HG03108 (cell line): ENCODE measurements at regions not wholly inside any gene's neighbourhood (a gene's known extent, or its start where the extent isn't known, plus 50 kb on each side); places are given as distances from the start of the nearest gene placed in this dataset.

ENCODE experiments used
- ATAC-seq: cut with Tn5 transposase; IDR thresholded peaks from one replicate; pipeline ENCODE4 v1.9.1; 2021; ENCODE audit warnings: moderate library complexity; ENCODE audit not compliant: unreplicated experiment

GRCh38 chr1:29993950-29994349, 729.4 kb downstream of the MATN1 start:
- ATAC-seq: no peak

- ATAC-seq: no peak
Observed at GRCh38 chr1:29991815-29992214, 731.6 kb downstream of the MATN1 start.

GRCh38 chr1:29991025-29991424, 732.4 kb downstream of the MATN1 start:
- no peak for ATAC-seq

GRCh38 chr1:29990304-29990703, 733.1 kb downstream of the MATN1 start:
- no peak for ATAC-seq

GRCh38 chr1:29986986-29987385, 736.4 kb downstream of the MATN1 start:
- no peak for ATAC-seq

- ATAC-seq: no peak
Observed at GRCh38 chr1:29985606-29985945, 737.8 kb downstream of the MATN1 start.

GRCh38 chr1:29984862-29985605, 738.4 kb downstream of the MATN1 start:
- ATAC-seq: no peak

GRCh38 chr1:29984166-29984861, 739.1 kb downstream of the MATN1 start:
- ATAC-seq: no peak

- ATAC-seq: no peak
Observed at GRCh38 chr1:29983321-29983720, 740.1 kb downstream of the MATN1 start.

- ATAC-seq: no peak
Observed at GRCh38 chr1:29981586-29982239, 741.7 kb downstream of the MATN1 start.

GRCh38 chr1:29977550-29977949, 741.2 kb downstream of the PTPRU start:
- no peak for ATAC-seq

- no peak for ATAC-seq
Observed at GRCh38 chr1:29975036-29975694, 738.8 kb downstream of the PTPRU start.

- ATAC-seq: no peak
Observed at GRCh38 chr1:29974316-29974724, 738.0 kb downstream of the PTPRU start.

GRCh38 chr1:29973406-29973805, 737.1 kb downstream of the PTPRU start:
- ATAC-seq: no peak

- no peak for ATAC-seq
Observed at GRCh38 chr1:29972421-29973053, 736.2 kb downstream of the PTPRU start.

GRCh38 chr1:29971703-29972102, 735.4 kb downstream of the PTPRU start:
- no peak for ATAC-seq

- ATAC-seq: no peak
Observed at GRCh38 chr1:29970747-29971325, 734.5 kb downstream of the PTPRU start.

GRCh38 chr1:29969576-29969975, 733.3 kb downstream of the PTPRU start:
- no peak for ATAC-seq

- no peak for ATAC-seq
Observed at GRCh38 chr1:29967261-29967660, 730.9 kb downstream of the PTPRU start.

- ATAC-seq: no peak
Observed at GRCh38 chr1:29966526-29967045, 730.3 kb downstream of the PTPRU start.
